Lung (tissue), 11 donors: ENCODE measurements at regions not wholly inside any gene's neighbourhood (a gene's known extent, or its start where the extent isn't known, plus 50 kb on each side); places are given as distances from the start of the nearest gene placed in this dataset.

Experiments used
- ATAC-seq: fragments of 200-7000 bp; cut with Tn5 transposase; one replicate; pipeline ENCODE4 v1.9.1; 2020; ENCODE audit warnings: moderate number of reproducible peaks; ENCODE audit not compliant: insufficient read depth, low FRiP score
- DNase-seq, 3 donors: peaks; one replicate each; pipeline ENCODE4 v3.0.0-alpha.2; 2013 to 2017
- H3K27ac ChIP-seq, 2 donors: one replicate each; pipeline ENCODE4 v1.5.1; 2013; ENCODE audit warnings: mild to moderate bottlenecking in 2 of 2, moderate library complexity in 2 of 2, control low read depth in 1 of 2, inconsistent platforms in 1 of 2, low read depth in 1 of 2, low read length in 1 of 2
- H3K27me3 ChIP-seq, 3 donors: one replicate each; pipeline ENCODE4 v1.5.1; 2013; ENCODE audit warnings: low read length in 2 of 3; ENCODE audit not compliant: control insufficient read depth in 3 of 3, insufficient read depth in 3 of 3
- H3K36me3 ChIP-seq, 4 donors: one replicate each; pipeline ENCODE4 v1.5.1; 2013; ENCODE audit warnings: low read length in 4 of 4, mild to moderate bottlenecking in 1 of 4, moderate library complexity in 1 of 4; ENCODE audit not compliant: control insufficient read depth in 4 of 4, insufficient read depth in 4 of 4
- H3K4me1 ChIP-seq, 5 donors: one replicate each; pipeline ENCODE4 v1.5.1; 2013; ENCODE audit warnings: low read length in 5 of 5, mild to moderate bottlenecking in 2 of 5, moderate library complexity in 1 of 5; ENCODE audit not compliant: control insufficient read depth in 5 of 5, insufficient read depth in 5 of 5
- H3K4me3 ChIP-seq: one replicate; pipeline ENCODE4 v1.5.1; 2013; ENCODE audit warnings: mild to moderate bottlenecking, control low read depth, moderate library complexity
- H3K9ac ChIP-seq, 2 donors: one replicate each; pipeline ENCODE4 v1.5.1; 2013; ENCODE audit warnings: low read length in 2 of 2, control low read depth in 1 of 2; ENCODE audit not compliant: insufficient read depth in 1 of 2
- H3K9me3 ChIP-seq, 4 donors: one replicate each; pipeline ENCODE4 v1.5.1; 2013; ENCODE audit warnings: low read length in 3 of 4, mild to moderate bottlenecking in 1 of 4, moderate library complexity in 1 of 4; ENCODE audit not compliant: control insufficient read depth in 4 of 4, insufficient read depth in 3 of 4
- CTCF ChIP-seq: IDR thresholded peaks from 2 replicates; pipeline ENCODE4 v1.5.1; 2012; ENCODE audit warnings: mild to moderate bottlenecking; ENCODE audit errors: control extremely low read depth, extremely low read depth
- WGBS, 2 donors: extraction: QIAGEN DNeasy Blood & Tissue Kit; methylation state at CpG; one replicate each; pipeline ENCODE4 v1.1.7; 2013; 5-methylcytosine and 5-hydroxymethylcytosine counted together
- donor health status: control.
- donor health status: control.
- donor health status: Bipolar disorder and iron deficiency.
- donor health status: healthy.
- donor health status: DM: yes; HTN: yes; CAD: no.

DNA sequence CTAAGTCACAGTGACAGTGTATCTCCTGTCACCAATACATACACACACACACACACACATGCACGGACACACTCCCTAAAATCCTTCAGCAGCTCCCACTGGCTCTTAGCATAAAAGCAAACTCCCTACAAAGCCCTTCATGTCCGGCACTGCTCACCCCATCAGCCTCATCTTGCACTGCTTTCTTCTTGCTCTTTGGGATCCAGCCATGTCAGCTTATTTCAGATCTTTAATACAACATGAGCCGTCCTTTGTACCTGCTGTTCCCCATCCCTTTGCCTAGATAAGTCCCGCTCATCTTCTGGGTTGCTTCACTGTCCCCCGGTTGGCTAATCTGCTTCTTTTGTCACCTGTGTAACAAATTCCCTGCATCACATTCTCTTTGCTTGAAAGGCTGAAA lies 82.1 kb upstream of the VAV3 start:
- no peaks in the 10 kb centered on the region for H3K27me3 ChIP-seq
- no peak for TF ChIP-seq CTCF
- H3K4me1 ChIP-seq, result peaks cover 0 to 20% (median 16%) of the 10 kb centered on the region in 5 donors
- no peak for ATAC-seq
- no peak overlapping the region for H3K9ac ChIP-seq
- no peak overlapping the region for H3K4me3 ChIP-seq
- no peak overlapping the region for H3K27ac ChIP-seq
- H3K36me3 ChIP-seq, result no peaks in the 10 kb centered on the region
- no peak for DNase-seq
- peaks cover 0 to 2% (median 0%) of the 10 kb centered on the region in 4 donors for H3K9me3 ChIP-seq
- 66 to 84% methylated on average over 5 of the region's 5 CpGs for WGBS, 2 donors

- ATAC-seq, result no peak
- Histone ChIP-seq H3K27me3 (no peaks in the 10 kb centered on the region), H3K36me3 (no peaks in the 10 kb centered on the region), H3K4me3 (no peak overlapping the region), H3K9me3 (peaks cover 0 to 2% (median 0%) of the 10 kb centered on the region in 4 donors), H3K9ac (no peak overlapping the region), H3K4me1 (peaks cover 0 to 14% (median 9%) of the 10 kb centered on the region in 5 donors), H3K27ac (no peak overlapping the region)
- WGBS, 2 donors, result 76 to 95% methylated on average over 2 of the region's 2 CpGs
- no peak for TF ChIP-seq CTCF
- peak in 1 of 3 donors; percentile 29 for DNase-seq
Measured at GRCh38 chr1:108046026-108046425, 81.0 kb upstream of the VAV3 start.

DNA sequence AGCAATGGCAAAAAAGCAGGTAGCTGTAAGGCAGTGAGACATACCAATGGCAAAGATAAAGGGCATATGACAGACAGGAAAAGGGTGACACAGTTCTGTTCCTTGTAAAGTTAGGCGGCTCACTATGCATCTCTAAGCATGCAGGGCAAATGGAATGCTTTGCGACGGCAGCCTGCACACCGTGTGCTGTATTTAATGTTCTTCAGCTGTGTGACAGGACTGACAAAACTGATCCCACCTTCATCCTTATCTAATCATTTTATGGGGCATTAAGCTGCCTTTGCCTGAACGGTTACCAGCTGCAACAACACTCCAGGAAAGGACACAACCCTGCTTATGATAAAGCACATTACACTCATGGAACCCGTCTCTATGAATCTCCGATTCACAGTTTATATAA lies 80.5 kb upstream of the VAV3 start:
- WGBS, 2 donors, result 85 to 90% methylated on average over 7 of the region's 7 CpGs
- no peak for TF ChIP-seq CTCF
- H3K36me3 ChIP-seq, result no peaks in the 10 kb centered on the region
- no peaks in the 10 kb centered on the region for H3K27me3 ChIP-seq
- DNase-seq (no peak), ATAC-seq (no peak)
- H3K9ac ChIP-seq, result no peak overlapping the region
- no peak overlapping the region for H3K27ac ChIP-seq
- H3K9me3 ChIP-seq, result peaks cover 0 to 2% (median 0%) of the 10 kb centered on the region in 4 donors
- no peak overlapping the region for H3K4me3 ChIP-seq
- H3K4me1 ChIP-seq, result peaks cover 0 to 13% (median 3%) of the 10 kb centered on the region in 5 donors

DNA sequence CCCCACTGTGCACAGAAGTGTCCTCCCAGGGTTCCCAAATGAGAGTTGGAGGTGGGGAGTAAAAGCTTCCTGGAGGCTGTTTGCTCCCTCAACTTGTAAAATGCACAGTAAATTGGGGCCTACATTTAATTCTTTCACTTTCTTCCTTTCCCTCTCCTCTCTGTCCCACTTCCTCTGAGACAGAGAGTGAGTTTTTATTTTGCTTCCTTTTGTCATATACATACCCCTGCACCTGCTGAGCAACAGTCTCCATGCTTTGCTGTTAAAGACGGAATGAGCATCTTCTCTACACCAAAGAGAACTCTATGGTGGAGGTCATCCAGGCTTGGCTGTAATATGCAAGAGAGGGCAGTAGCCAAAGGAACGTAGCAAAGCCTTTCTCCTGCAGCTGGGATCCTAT lies 79.3 kb upstream of the VAV3 start:
- Histone ChIP-seq H3K27ac (no peak overlapping the region), H3K9ac (no peak overlapping the region), H3K4me1 (peaks cover 0 to 13% (median 0%) of the 10 kb centered on the region in 5 donors), H3K4me3 (no peak overlapping the region), H3K9me3 (peaks cover 0 to 2% (median 0%) of the 10 kb centered on the region in 4 donors), H3K36me3 (no peaks in the 10 kb centered on the region), H3K27me3 (no peaks in the 10 kb centered on the region)
- ATAC-seq (no peak), DNase-seq (no peak)
- TF ChIP-seq CTCF, result no peak
- WGBS, 2 donors, result 76 to 84% methylated on average over 2 of the region's 2 CpGs
